ENCODE measurements at regions not wholly inside any gene's neighbourhood (a gene's known extent, or its start where the extent isn't known, plus 50 kb on each side); places are given as distances from the start of the nearest gene placed in this dataset.

GRCh38 chr3:28935146-28935545 lies 345.7 kb upstream of the RBMS3 start:
- TF ChIP-seq YY1 (IDR thresholded peaks at IDR 0.05; ENCODE audit: extremely low read depth, insufficient replicate concordance, low read depth, low read length): no peak
- no peak for TF ChIP-seq CTCF (IDR thresholded peaks at IDR 0.05 in 2 of 3, conservative IDR thresholded peaks at IDR 0.05 in 1 of 3; ENCODE audit: borderline replicate concordance in 1 of 3, insufficient read depth in 1 of 3, low read depth in 2 of 3, low read length in 2 of 3)

Measured in HCT116 (cell line).